GM06990 (cell line): ENCODE measurements at regions not wholly inside any gene's neighbourhood (a gene's known extent, or its start where the extent isn't known, plus 50 kb on each side); places are given as distances from the start of the nearest gene placed in this dataset.

Experiments used
- DNase-seq: peaks from one replicate; pipeline ENCODE4 v3.0.0-alpha.2; 2011; ENCODE audit not compliant: insufficient read length; ENCODE audit errors: extremely low read depth
- H3K27me3 ChIP-seq: replicated peaks from 2 replicates; pipeline ENCODE4 v1.6.0; 2011; ENCODE audit warnings: low read length; ENCODE audit not compliant: control insufficient read depth, insufficient read depth
- H3K36me3 ChIP-seq: 2 replicates; pipeline ENCODE4 v1.5.1; 2011; ENCODE audit warnings: low read length; ENCODE audit not compliant: control insufficient read depth, insufficient read depth
- H3K4me3 ChIP-seq: replicated peaks from 2 replicates; pipeline ENCODE4 v1.5.1; 2011; ENCODE audit warnings: low read depth, mild to moderate bottlenecking, control low read depth, low read length
- CTCF ChIP-seq: IDR thresholded peaks from 2 replicates; pipeline ENCODE4 v1.5.1; 2011; ENCODE audit warnings: low read length, control low read depth, mild to moderate bottlenecking, inconsistent platforms; ENCODE audit not compliant: insufficient read depth, poor library complexity, severe bottlenecking

- no peak for DNase-seq
- no peaks in the 10 kb centered on the region for H3K27me3 ChIP-seq
- TF ChIP-seq CTCF, result no peak
- H3K36me3 ChIP-seq, result no peaks in the 10 kb centered on the region
- H3K4me3 ChIP-seq, result no peak overlapping the region
Observed at GRCh38 chr2:104433657-104434056, 420.3 kb upstream of the POU3F3 start.

GRCh38 chr2:104434318-104434792 lies 419.6 kb upstream of the POU3F3 start:
- H3K4me3 ChIP-seq, result peak overlapping the region; percentile 63
- DNase-seq, result peak; percentile 13
- H3K27me3 ChIP-seq, result no peaks in the 10 kb centered on the region

GRCh38 chr2:104434966-104435365 lies 418.9 kb upstream of the POU3F3 start:
- no peak for TF ChIP-seq CTCF
- Histone ChIP-seq H3K4me3 (peak overlapping the region; percentile 63), H3K27me3 (no peaks in the 10 kb centered on the region), H3K36me3 (no peaks in the 10 kb centered on the region)
- no peak for DNase-seq

More at GRCh38 chr2:104434318-104434792, 419.6 kb upstream of the POU3F3 start:
- no peaks in the 10 kb centered on the region for H3K36me3 ChIP-seq
- TF ChIP-seq CTCF, result no peak

- DNase-seq, result no peak
- no peaks in the 10 kb centered on the region for H3K27me3 ChIP-seq
- no peak overlapping the region for H3K4me3 ChIP-seq
- no peaks in the 10 kb centered on the region for H3K36me3 ChIP-seq
- no peak for TF ChIP-seq CTCF
Observed at GRCh38 chr2:104438481-104438880, 415.4 kb upstream of the POU3F3 start.

DNA sequence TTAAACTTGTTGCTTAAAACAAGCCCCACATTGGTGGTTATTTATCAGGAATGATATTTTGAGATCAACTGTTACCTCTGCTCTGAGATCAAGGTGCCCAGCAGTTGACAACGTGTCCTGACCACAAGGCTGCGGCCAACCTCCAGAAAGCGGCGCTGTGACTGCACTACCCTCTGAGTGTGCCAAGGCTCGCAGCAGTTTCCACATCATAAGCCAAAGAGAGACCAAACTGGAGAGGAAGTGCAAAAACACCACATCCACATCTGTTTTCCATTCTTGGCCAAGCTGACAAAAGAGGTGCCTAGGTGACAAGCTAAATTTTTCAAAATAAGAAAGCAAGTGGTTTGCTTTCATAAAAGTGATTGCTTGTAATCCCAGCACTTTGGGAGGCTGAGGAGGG lies 410.8 kb upstream of the POU3F3 start:
- TF ChIP-seq CTCF, result no peak
- no peaks in the 10 kb centered on the region for H3K27me3 ChIP-seq

GRCh38 chr2:104444392-104444791 lies 409.5 kb upstream of the POU3F3 start:
- Histone ChIP-seq H3K27me3 (no peaks in the 10 kb centered on the region), H3K36me3 (no peaks in the 10 kb centered on the region), H3K4me3 (no peak overlapping the region)
- no peak for DNase-seq
- TF ChIP-seq CTCF, result no peak

More for the DNA sequence above, 410.8 kb upstream of the POU3F3 start:
- no peak for DNase-seq
- no peaks in the 10 kb centered on the region for H3K36me3 ChIP-seq
- H3K4me3 ChIP-seq, result no peak overlapping the region
